Fibroblast of mammary gland (primary cell): ENCODE measurements at regions not wholly inside any gene's neighbourhood (a gene's known extent, or its start where the extent isn't known, plus 50 kb on each side); places are given as distances from the start of the nearest gene placed in this dataset.
A peak's percentile ranks its signal among the peaks of the same experiment; 100 is the strongest.

ENCODE experiments used
- DNase-seq: peaks from one replicate; pipeline ENCODE4 v3.0.0-alpha.2; 2010; ENCODE audit warnings: low read depth
- H3K4me3 ChIP-seq: 2 replicates; pipeline ENCODE4 v1.5.1; 2011; ENCODE audit warnings: low read depth, mild to moderate bottlenecking, low read length, moderate library complexity; ENCODE audit not compliant: control insufficient read depth
- CTCF ChIP-seq: conservative IDR thresholded peaks from 2 replicates; pipeline ENCODE4 v1.5.1; 2011; ENCODE audit warnings: low read depth, low read length, inconsistent platforms; ENCODE audit not compliant: control insufficient read depth, insufficient read depth

- DNase-seq = no peak
- no peak overlapping the region for H3K4me3 ChIP-seq
- TF ChIP-seq CTCF = no peak
Measured at GRCh38 chr21:25508364-25508763, 98.9 kb downstream of the MRPL39 start.

- no peak overlapping the region for H3K4me3 ChIP-seq
- TF ChIP-seq CTCF = peak; percentile 19
- peak; percentile 48 for DNase-seq
Measured at GRCh38 chr21:25507522-25507921, 99.8 kb downstream of the MRPL39 start.

- peak; percentile 89 for DNase-seq
- no peak for TF ChIP-seq CTCF
- H3K4me3 ChIP-seq = no peak overlapping the region
Measured at GRCh38 chr21:25506887-25507286, 100.4 kb downstream of the MRPL39 start.

- no peak for TF ChIP-seq CTCF
- no peak for DNase-seq
- no peak overlapping the region for H3K4me3 ChIP-seq
Measured at GRCh38 chr21:25506261-25506660, 101.0 kb downstream of the MRPL39 start.

GRCh38 chr21:25503981-25504380 is 103.3 kb downstream of the MRPL39 start:
- no peak overlapping the region for H3K4me3 ChIP-seq
- DNase-seq = no peak
- TF ChIP-seq CTCF = no peak

GRCh38 chr21:25501996-25502665 is 105.2 kb downstream of the MRPL39 start:
- no peak for TF ChIP-seq CTCF
- DNase-seq = peak; percentile 39
- no peak overlapping the region for H3K4me3 ChIP-seq

- TF ChIP-seq CTCF = no peak
- H3K4me3 ChIP-seq = no peak overlapping the region
- DNase-seq = no peak
Measured at GRCh38 chr21:25501462-25501861, 105.8 kb downstream of the MRPL39 start.
